AG04450 (cell line): ENCODE measurements at regions not wholly inside any gene's neighbourhood (a gene's known extent, or its start where the extent isn't known, plus 50 kb on each side); places are given as distances from the start of the nearest gene placed in this dataset.

Experiments used
- CTCF ChIA-PET: fragments of 300-600, 350-600 bp; formaldehyde crosslinking; extraction: SDS; loops from one replicate; lab custom pipeline; 2022; ENCODE audit warnings: antibody characterized with exemption, inconsistent platforms; lab: Charles Lee
- POLR2A ChIA-PET: fragments of 350-600 bp; formaldehyde crosslinking; extraction: SDS; loops from one replicate; lab custom pipeline; 2021; ENCODE audit warnings: antibody characterized with exemption, inconsistent platforms; lab: Yijun Ruan, JAX
- DNase-seq: peaks from one replicate; pipeline ENCODE4 v3.0.0-alpha.2; 2011; ENCODE audit warnings: low read depth, low spot score
- H3K27ac ChIP-seq: one replicate; pipeline ENCODE4 v1.5.1; 2012; ENCODE audit warnings: low read depth, low read length, control low read depth
- H3K27me3 ChIP-seq: one replicate; pipeline ENCODE4 v1.6.0; 2012; ENCODE audit warnings: low read length; ENCODE audit not compliant: control insufficient read depth, insufficient read depth
- H3K4me3 ChIP-seq: 2 replicates; pipeline ENCODE4 v1.5.1; 2011; ENCODE audit warnings: mild to moderate bottlenecking, low read depth, low read length, control low read depth
- H3K9me3 ChIP-seq: 2 replicates; pipeline ENCODE4 v1.5.1; 2012; ENCODE audit warnings: low read length; ENCODE audit not compliant: control insufficient read depth, insufficient read depth
- CTCF ChIP-seq: IDR thresholded peaks from 2 replicates; pipeline ENCODE4 v1.5.1; 2011; ENCODE audit warnings: low read depth, low read length, control low read depth, inconsistent platforms

- TF ChIP-seq CTCF, result no peak
- H3K4me3 ChIP-seq, result no peak overlapping the region
- DNase-seq, result no peak
- no peaks in the 10 kb centered on the region for H3K27me3 ChIP-seq
- H3K9me3 ChIP-seq, result peaks cover 6% of the 10 kb centered on the region
- no peak overlapping the region for H3K27ac ChIP-seq
- ChIA-PET POLR2A (no interaction called here), CTCF (no interaction called here)
These were observed 284.8 kb downstream of the THBS2 start for GRCh38 chr6:168968801-168969200.

GRCh38 chr6:168968228-168968627 is 285.4 kb downstream of the THBS2 start:
- no peak overlapping the region for H3K27ac ChIP-seq
- DNase-seq, result no peak
- ChIA-PET CTCF (no interaction called here), POLR2A (no interaction called here)
- H3K4me3 ChIP-seq, result no peak overlapping the region
- no peak for TF ChIP-seq CTCF
- peaks cover 6% of the 10 kb centered on the region for H3K9me3 ChIP-seq
- H3K27me3 ChIP-seq, result no peaks in the 10 kb centered on the region

- CTCF ChIA-PET, result interaction anchor here (0.6 kb wide), 1 partner anchor 327 kb away, joined by 3 read pairs; no protein-coding TSS in a partner anchor
- no peak for TF ChIP-seq CTCF
These were observed 286.2 kb downstream of the THBS2 start for GRCh38 chr6:168967281-168967925.

GRCh38 chr6:168964138-168964835 is 289.4 kb downstream of the THBS2 start:
- Histone ChIP-seq H3K9me3 (peaks cover 9% of the 10 kb centered on the region), H3K27me3 (peaks cover 4% of the 10 kb centered on the region), H3K27ac (no peak overlapping the region), H3K4me3 (no peak overlapping the region)
- no peak for DNase-seq
- ChIA-PET CTCF (no interaction called here), POLR2A (no interaction called here)
- TF ChIP-seq CTCF, result no peak

More at GRCh38 chr6:168967281-168967925, 286.2 kb downstream of the THBS2 start:
- H3K27ac ChIP-seq, result no peak overlapping the region
- H3K4me3 ChIP-seq, result no peak overlapping the region
- no peak for DNase-seq
- POLR2A ChIA-PET, result no interaction called here
- no peaks in the 10 kb centered on the region for H3K27me3 ChIP-seq
- H3K9me3 ChIP-seq, result peaks cover 6% of the 10 kb centered on the region

- ChIA-PET CTCF (interaction anchor here (0.7 kb wide), 1 partner anchor 557 kb away, joined by 3 read pairs; no protein-coding TSS in a partner anchor), POLR2A (no interaction called here)
- no peak overlapping the region for H3K27ac ChIP-seq
- H3K9me3 ChIP-seq, result peaks cover 9% of the 10 kb centered on the region
- H3K4me3 ChIP-seq, result no peak overlapping the region
- no peak for DNase-seq
- TF ChIP-seq CTCF, result no peak
- H3K27me3 ChIP-seq, result peaks cover 4% of the 10 kb centered on the region
These were observed 290.8 kb downstream of the THBS2 start for GRCh38 chr6:168962886-168963285.
